ENCODE measurements at regions not wholly inside any gene's neighbourhood (a gene's known extent, or its start where the extent isn't known, plus 50 kb on each side); places are given as distances from the start of the nearest gene placed in this dataset.

DNA sequence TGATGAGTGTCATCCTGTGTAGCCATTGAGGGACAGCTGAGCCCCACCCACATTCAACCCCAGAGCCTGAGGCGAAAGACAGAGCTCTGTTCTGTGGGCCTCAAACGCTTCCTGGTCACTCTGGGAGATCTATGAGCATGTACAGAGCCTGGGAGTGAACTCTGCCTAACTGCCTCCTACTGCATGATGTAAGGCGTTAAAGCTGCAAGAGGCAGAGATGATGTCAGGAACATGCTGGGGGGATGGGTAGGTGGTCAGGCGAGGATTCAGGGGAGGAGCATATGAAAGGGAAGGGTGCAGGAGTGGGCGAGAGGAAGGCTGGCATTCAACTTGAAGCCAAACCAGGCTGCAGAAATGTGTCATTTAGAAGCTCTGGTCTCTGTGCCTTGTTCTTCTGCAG is 181.0 kb downstream of the TFCP2L1 start:
- WGBS, 2 experiments (ENCODE audit: insufficient coverage in 2 of 2): 59 to 82% methylated on average over 5 of the region's 5 CpGs

GRCh38 chr2:121104721-121105141 is 180.3 kb downstream of the TFCP2L1 start:
- Histone ChIP-seq H3K27ac (ENCODE audit: low read depth, low read length, severe bottlenecking) (no peak overlapping the region), H3K36me3 (ENCODE audit: control insufficient read depth, insufficient read depth, low read length) (no peaks in the 10 kb centered on the region), H3K9me3 (ENCODE audit: control insufficient read depth, low read length) (no peaks in the 10 kb centered on the region), H3K4me1 (ENCODE audit: control insufficient read depth, insufficient read depth, low read length, poor library complexity, severe bottlenecking) (no peaks in the 10 kb centered on the region), H3K4me3 (ENCODE audit: extremely low read depth, insufficient read depth, low read length, poor library complexity, severe bottlenecking) (no peak overlapping the region)
- 69 to 76% methylated on average over 10 of the region's 10 CpGs for WGBS, 2 experiments (ENCODE audit: insufficient coverage in 2 of 2)

More for the DNA sequence above, 181.0 kb downstream of the TFCP2L1 start:
- Histone ChIP-seq H3K9me3 (ENCODE audit: control insufficient read depth, low read length) (no peaks in the 10 kb centered on the region), H3K36me3 (ENCODE audit: control insufficient read depth, insufficient read depth, low read length) (no peaks in the 10 kb centered on the region), H3K4me3 (ENCODE audit: extremely low read depth, insufficient read depth, low read length, poor library complexity, severe bottlenecking) (no peak overlapping the region), H3K27ac (ENCODE audit: low read depth, low read length, severe bottlenecking) (no peak overlapping the region), H3K4me1 (ENCODE audit: control insufficient read depth, insufficient read depth, low read length, poor library complexity, severe bottlenecking) (no peaks in the 10 kb centered on the region)

DNA sequence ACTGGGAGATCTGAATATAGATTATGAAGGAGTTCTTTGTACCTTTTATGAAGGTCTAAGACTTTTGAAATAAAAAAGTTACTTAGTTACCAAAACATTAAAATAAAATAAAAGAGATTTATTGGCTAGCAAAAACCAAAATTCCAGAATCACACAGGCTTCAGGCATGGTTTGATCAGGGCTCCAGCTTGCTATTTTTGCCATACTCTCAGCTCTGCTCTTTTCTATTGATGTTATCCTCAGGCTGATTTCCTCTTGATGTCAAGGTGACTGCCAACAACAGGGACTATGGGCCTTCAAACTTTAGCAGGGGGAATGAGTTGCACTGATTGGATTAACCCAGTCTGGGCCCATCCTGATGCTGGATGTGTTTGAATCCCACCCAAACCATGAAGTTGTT is 174.1 kb downstream of the TFCP2L1 start:
- Histone ChIP-seq H3K36me3 (ENCODE audit: control insufficient read depth, insufficient read depth, low read length) (no peaks in the 10 kb centered on the region), H3K4me1 (ENCODE audit: control insufficient read depth, insufficient read depth, low read length, poor library complexity, severe bottlenecking) (no peaks in the 10 kb centered on the region), H3K27ac (ENCODE audit: low read depth, low read length, severe bottlenecking) (no peak overlapping the region), H3K9me3 (ENCODE audit: control insufficient read depth, low read length) (no peaks in the 10 kb centered on the region), H3K4me3 (ENCODE audit: extremely low read depth, insufficient read depth, low read length, poor library complexity, severe bottlenecking) (no peak overlapping the region)

DNA sequence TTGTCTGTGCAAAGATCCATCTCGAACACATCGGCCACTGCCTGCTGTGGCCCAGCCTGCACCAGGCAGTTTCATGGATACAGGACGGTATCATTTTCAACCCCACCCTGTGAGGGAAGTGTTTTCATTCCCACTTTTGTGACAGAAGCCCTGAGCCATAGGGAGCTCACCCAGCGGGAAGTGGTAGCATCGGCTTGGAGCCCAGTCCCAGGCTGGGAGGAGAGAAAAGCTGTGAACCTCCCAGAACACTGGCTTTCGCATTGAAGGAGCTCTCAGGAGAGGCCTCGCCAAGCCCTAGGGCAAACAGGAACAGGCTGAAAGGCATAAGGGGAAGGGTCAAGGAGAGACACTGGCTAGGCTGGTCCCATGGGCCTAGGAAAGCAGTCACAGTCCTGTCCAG is 166.1 kb downstream of the TFCP2L1 start:
- 84 to 90% methylated on average over 6 of the region's 7 CpGs for WGBS, 2 experiments (ENCODE audit: insufficient coverage in 2 of 2)
- Histone ChIP-seq H3K36me3 (ENCODE audit: control insufficient read depth, insufficient read depth, low read length) (no peaks in the 10 kb centered on the region), H3K27ac (ENCODE audit: low read depth, low read length, severe bottlenecking) (no peak overlapping the region), H3K4me3 (ENCODE audit: extremely low read depth, insufficient read depth, low read length, poor library complexity, severe bottlenecking) (no peak overlapping the region), H3K4me1 (ENCODE audit: control insufficient read depth, insufficient read depth, low read length, poor library complexity, severe bottlenecking) (no peaks in the 10 kb centered on the region), H3K9me3 (ENCODE audit: control insufficient read depth, low read length) (no peaks in the 10 kb centered on the region)

DNA sequence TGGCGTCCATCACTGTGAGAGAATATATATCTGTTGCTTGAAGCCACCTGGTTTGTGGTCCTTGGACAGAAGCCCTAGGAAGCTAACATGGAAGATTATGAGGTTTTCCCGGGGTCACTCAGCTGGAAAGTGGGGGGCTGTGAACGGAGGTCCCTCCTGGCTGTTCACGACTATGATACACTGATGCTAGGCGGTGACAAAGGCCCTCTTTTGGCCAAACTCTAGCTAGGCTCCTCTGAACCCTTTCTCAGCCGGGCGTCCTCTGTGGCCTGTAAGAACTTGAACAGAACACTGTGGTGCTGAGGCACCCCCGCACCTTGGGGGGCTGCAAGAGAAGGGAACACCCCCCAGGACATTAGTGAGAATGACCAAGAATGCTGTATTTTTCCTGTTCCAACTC is 164.6 kb downstream of the TFCP2L1 start:
- Histone ChIP-seq H3K4me1 (ENCODE audit: control insufficient read depth, insufficient read depth, low read length, poor library complexity, severe bottlenecking) (no peaks in the 10 kb centered on the region), H3K36me3 (ENCODE audit: control insufficient read depth, insufficient read depth, low read length) (no peaks in the 10 kb centered on the region), H3K9me3 (ENCODE audit: control insufficient read depth, low read length) (no peaks in the 10 kb centered on the region), H3K4me3 (ENCODE audit: extremely low read depth, insufficient read depth, low read length, poor library complexity, severe bottlenecking) (no peak overlapping the region), H3K27ac (ENCODE audit: low read depth, low read length, severe bottlenecking) (no peak overlapping the region)
- 83 to 97% methylated on average over 4 to 6 of the region's 8 CpGs for WGBS, 2 experiments (ENCODE audit: insufficient coverage in 2 of 2)

- H3K4me1 ChIP-seq (ENCODE audit: control insufficient read depth, insufficient read depth, low read length, poor library complexity, severe bottlenecking): no peaks in the 10 kb centered on the region
- H3K9me3 ChIP-seq (ENCODE audit: control insufficient read depth, low read length): no peaks in the 10 kb centered on the region
- 83 to 89% methylated on average over 5 to 8 of the region's 8 CpGs for WGBS, 2 experiments (ENCODE audit: insufficient coverage in 2 of 2)
- no peaks in the 10 kb centered on the region for H3K36me3 ChIP-seq (ENCODE audit: control insufficient read depth, insufficient read depth, low read length)
- H3K27ac ChIP-seq (ENCODE audit: low read depth, low read length, severe bottlenecking): no peak overlapping the region
- H3K4me3 ChIP-seq (ENCODE audit: extremely low read depth, insufficient read depth, low read length, poor library complexity, severe bottlenecking): no peak overlapping the region
Observed at GRCh38 chr2:121120991-121121390, 164.0 kb downstream of the TFCP2L1 start.

DNA sequence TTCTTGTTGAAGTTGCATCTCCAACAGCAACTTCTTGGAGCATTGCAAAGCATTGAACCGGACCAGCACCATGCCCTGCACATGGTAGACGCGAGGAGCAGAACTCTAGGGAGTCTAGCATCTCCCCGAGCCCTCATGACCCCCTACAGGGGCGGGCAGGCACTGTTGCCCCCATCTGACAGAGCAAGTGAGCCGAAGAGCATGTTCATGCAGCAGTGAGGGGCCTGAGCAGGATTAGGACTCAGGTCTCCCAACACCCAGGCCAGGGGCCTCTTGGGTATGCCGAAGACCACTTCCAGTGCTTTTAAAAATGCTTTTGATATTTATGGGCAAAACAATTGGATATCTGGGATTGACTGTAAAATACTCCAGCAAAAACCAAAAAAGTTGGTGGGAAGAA is 163.3 kb downstream of the TFCP2L1 start:
- Histone ChIP-seq H3K36me3 (ENCODE audit: control insufficient read depth, insufficient read depth, low read length) (no peaks in the 10 kb centered on the region), H3K9me3 (ENCODE audit: control insufficient read depth, low read length) (no peaks in the 10 kb centered on the region), H3K4me3 (ENCODE audit: extremely low read depth, insufficient read depth, low read length, poor library complexity, severe bottlenecking) (no peak overlapping the region), H3K4me1 (ENCODE audit: control insufficient read depth, insufficient read depth, low read length, poor library complexity, severe bottlenecking) (no peaks in the 10 kb centered on the region), H3K27ac (ENCODE audit: low read depth, low read length, severe bottlenecking) (no peak overlapping the region)
- 78 to 89% methylated on average over 6 to 7 of the region's 7 CpGs for WGBS, 2 experiments (ENCODE audit: insufficient coverage in 2 of 2)

GRCh38 chr2:121123268-121123667 is 161.7 kb downstream of the TFCP2L1 start:
- Histone ChIP-seq H3K9me3 (ENCODE audit: control insufficient read depth, low read length) (no peaks in the 10 kb centered on the region), H3K27ac (ENCODE audit: low read depth, low read length, severe bottlenecking) (no peak overlapping the region), H3K4me1 (ENCODE audit: control insufficient read depth, insufficient read depth, low read length, poor library complexity, severe bottlenecking) (no peaks in the 10 kb centered on the region), H3K4me3 (ENCODE audit: extremely low read depth, insufficient read depth, low read length, poor library complexity, severe bottlenecking) (no peak overlapping the region), H3K36me3 (ENCODE audit: control insufficient read depth, insufficient read depth, low read length) (no peaks in the 10 kb centered on the region)
- WGBS, 2 experiments (ENCODE audit: insufficient coverage in 2 of 2): 86 to 90% methylated on average over 9 to 10 of the region's 10 CpGs

DNA sequence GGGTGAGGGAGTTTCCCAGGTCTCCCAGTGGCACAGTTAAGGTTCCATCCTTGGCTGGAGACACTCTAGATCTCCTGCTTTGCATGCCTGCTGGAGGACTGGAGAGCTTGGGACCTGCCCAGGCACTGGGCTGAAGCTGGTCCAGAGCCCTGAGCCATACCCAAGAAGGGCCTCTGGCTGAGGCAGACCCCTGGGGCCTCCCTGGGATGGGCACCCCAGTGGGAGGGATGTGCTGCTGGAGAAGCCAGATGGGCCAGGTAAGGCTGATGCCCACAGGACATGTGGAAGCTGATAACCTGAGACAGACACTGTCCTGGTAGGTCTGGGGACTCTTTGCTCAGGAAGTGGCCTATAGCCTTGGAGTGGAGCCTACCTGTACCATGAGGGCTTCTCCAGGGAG is 160.7 kb downstream of the TFCP2L1 start:
- Histone ChIP-seq H3K36me3 (ENCODE audit: control insufficient read depth, insufficient read depth, low read length) (no peaks in the 10 kb centered on the region), H3K4me3 (ENCODE audit: extremely low read depth, insufficient read depth, low read length, poor library complexity, severe bottlenecking) (no peak overlapping the region), H3K4me1 (ENCODE audit: control insufficient read depth, insufficient read depth, low read length, poor library complexity, severe bottlenecking) (no peaks in the 10 kb centered on the region), H3K9me3 (ENCODE audit: control insufficient read depth, low read length) (no peaks in the 10 kb centered on the region), H3K27ac (ENCODE audit: low read depth, low read length, severe bottlenecking) (no peak overlapping the region)

DNA sequence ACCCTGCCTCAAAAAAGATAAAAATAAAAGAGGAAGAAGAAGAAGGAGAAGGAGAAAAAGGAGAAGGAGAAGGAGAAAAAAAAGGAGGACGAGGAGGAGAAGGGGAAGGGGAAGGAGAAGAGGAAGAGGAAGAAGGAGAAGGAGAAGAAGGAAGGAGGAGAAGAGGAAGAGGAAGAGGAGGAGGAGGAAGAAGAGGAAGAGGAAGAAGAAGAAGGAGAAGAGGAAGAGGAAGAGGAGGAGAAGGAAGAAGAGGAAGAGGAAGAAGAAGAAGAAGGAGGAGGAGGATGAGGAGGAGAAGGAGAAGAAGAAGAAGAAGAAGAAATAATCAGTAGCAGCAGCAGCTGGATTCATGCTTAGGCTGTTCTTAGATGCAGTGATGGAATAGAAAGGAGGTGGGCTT is 159.7 kb downstream of the TFCP2L1 start:
- Histone ChIP-seq H3K4me3 (ENCODE audit: extremely low read depth, insufficient read depth, low read length, poor library complexity, severe bottlenecking) (no peak overlapping the region), H3K36me3 (ENCODE audit: control insufficient read depth, insufficient read depth, low read length) (no peaks in the 10 kb centered on the region), H3K9me3 (ENCODE audit: control insufficient read depth, low read length) (no peaks in the 10 kb centered on the region), H3K4me1 (ENCODE audit: control insufficient read depth, insufficient read depth, low read length, poor library complexity, severe bottlenecking) (no peaks in the 10 kb centered on the region), H3K27ac (ENCODE audit: low read depth, low read length, severe bottlenecking) (no peak overlapping the region)
- 74 to 79% methylated on average over 1 of the region's 1 CpG for WGBS, 2 experiments (ENCODE audit: insufficient coverage in 2 of 2)

DNA sequence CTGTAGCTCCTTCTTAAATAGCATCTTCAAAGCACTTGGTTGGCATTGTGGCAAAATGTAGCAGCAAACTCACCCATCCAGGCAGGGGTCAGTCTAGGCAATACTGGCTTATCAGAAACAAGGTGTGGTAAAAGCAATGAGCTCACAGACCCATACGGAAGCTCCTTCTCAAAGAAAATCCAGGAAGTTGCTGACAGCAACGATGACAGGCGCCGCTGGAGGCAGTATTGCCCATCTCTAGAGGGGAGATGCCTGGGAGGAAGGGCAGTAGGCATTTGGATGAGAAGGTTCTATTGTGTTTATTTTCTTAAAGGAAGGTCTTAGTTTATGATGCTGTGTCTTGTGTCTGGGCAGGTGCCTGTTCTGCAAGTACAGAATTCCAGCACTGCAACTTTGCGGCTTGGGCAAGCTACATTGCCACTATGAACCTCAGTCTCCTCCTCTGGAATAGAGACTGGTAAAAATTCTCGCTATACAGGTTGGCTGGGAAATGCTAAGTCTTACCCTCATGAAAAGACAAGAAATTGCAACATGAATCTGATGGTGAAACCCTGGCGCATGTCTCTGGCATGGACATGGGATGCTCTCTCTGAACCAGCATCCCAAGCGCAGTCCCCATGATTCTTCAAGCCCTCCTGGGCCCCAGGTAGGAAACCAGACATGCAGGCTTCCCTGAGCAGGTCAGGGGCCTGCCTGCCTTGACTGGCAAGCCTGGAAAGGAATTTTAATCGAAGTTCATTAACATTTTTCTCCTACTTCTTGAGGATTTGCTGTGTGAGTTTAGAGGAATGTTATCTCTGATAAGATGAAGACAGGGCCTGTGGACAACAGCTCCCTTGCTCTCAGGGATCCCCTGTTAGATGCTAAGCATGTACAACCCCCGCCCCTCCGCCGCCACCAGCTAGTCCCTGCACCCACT is 156.0 kb downstream of the TFCP2L1 start:
- no peaks in the 10 kb centered on the region for H3K36me3 ChIP-seq (ENCODE audit: control insufficient read depth, insufficient read depth, low read length)
- H3K4me1 ChIP-seq (ENCODE audit: control insufficient read depth, insufficient read depth, low read length, poor library complexity, severe bottlenecking): no peaks in the 10 kb centered on the region
- H3K27ac ChIP-seq (ENCODE audit: low read depth, low read length, severe bottlenecking): no peak overlapping the region
- H3K4me3 ChIP-seq (ENCODE audit: extremely low read depth, insufficient read depth, low read length, poor library complexity, severe bottlenecking): no peak overlapping the region
- WGBS, 2 experiments (ENCODE audit: insufficient coverage in 2 of 2): 56 to 59% methylated on average over 9 to 11 of the region's 12 CpGs
- H3K9me3 ChIP-seq (ENCODE audit: control insufficient read depth, low read length): no peaks in the 10 kb centered on the region
